ENCODE measurements at regions not wholly inside any gene's neighbourhood (a gene's known extent, or its start where the extent isn't known, plus 50 kb on each side); places are given as distances from the start of the nearest gene placed in this dataset.
"Not testable (repeated sequence)": the region's sequence is repeated elsewhere in the genome, so short reads cannot be mapped to it uniquely, and the experiment has no call there.

GRCh38 chr12:97801471-97802059 is 339.0 kb downstream of the RMST start:
- DNase-seq, result no peak

GRCh38 chr12:97805146-97805545 is 342.5 kb downstream of the RMST start:
- no peak for DNase-seq

- no peak for DNase-seq
These were observed 350.7 kb downstream of the RMST start for GRCh38 chr12:97813301-97813700.

- DNase-seq, result no peak
These were observed 359.2 kb downstream of the RMST start for GRCh38 chr12:97821806-97822205.

GRCh38 chr12:97835541-97835940 is 372.9 kb downstream of the RMST start:
- no peak for DNase-seq

- no peak for DNase-seq
These were observed 374.8 kb downstream of the RMST start for GRCh38 chr12:97837401-97837800.

- DNase-seq, result no peak
These were observed 385.4 kb downstream of the RMST start for GRCh38 chr12:97848051-97848450.

- DNase-seq, result no peak
These were observed 391.9 kb downstream of the RMST start for GRCh38 chr12:97854477-97854876.

- no peak for DNase-seq
These were observed 399.5 kb downstream of the RMST start for GRCh38 chr12:97862072-97862471.

GRCh38 chr12:97875064-97875463 is 412.5 kb downstream of the RMST start:
- DNase-seq, result no peak

- no peak for DNase-seq
These were observed 414.2 kb downstream of the RMST start for GRCh38 chr12:97876780-97877179.

GRCh38 chr12:97877404-97877803 is 414.8 kb downstream of the RMST start:
- no peak for DNase-seq

- no peak for DNase-seq
These were observed 424.0 kb downstream of the RMST start for GRCh38 chr12:97886511-97887176.

GRCh38 chr12:97897881-97898280 is 435.3 kb downstream of the RMST start:
- not testable (repeated sequence) for DNase-seq

GRCh38 chr12:97899529-97899928 is 436.9 kb downstream of the RMST start:
- DNase-seq, result no peak

- DNase-seq, result no peak
These were observed 437.4 kb downstream of the RMST start for GRCh38 chr12:97899956-97900355.

GRCh38 chr12:97903356-97903755 is 440.8 kb downstream of the RMST start:
- no peak for DNase-seq

GRCh38 chr12:97907504-97907903 is 444.9 kb downstream of the RMST start:
- no peak for DNase-seq

- DNase-seq, result no peak
These were observed 448.0 kb downstream of the RMST start for GRCh38 chr12:97910559-97910958.

- no peak for DNase-seq
These were observed 450.3 kb downstream of the RMST start for GRCh38 chr12:97912943-97913342.

- DNase-seq, result no peak
These were observed 459.5 kb downstream of the RMST start for GRCh38 chr12:97921979-97922722.

GRCh38 chr12:97923546-97923945 is 460.9 kb downstream of the RMST start:
- no peak for DNase-seq

GRCh38 chr12:97924122-97924521 is 461.5 kb downstream of the RMST start:
- DNase-seq, result no peak

- DNase-seq, result no peak
These were observed 465.4 kb downstream of the RMST start for GRCh38 chr12:97927977-97928376.

All from bone marrow (tissue), 2 donors.